ENCODE measurements at regions not wholly inside any gene's neighbourhood (a gene's known extent, or its start where the extent isn't known, plus 50 kb on each side); places are given as distances from the start of the nearest gene placed in this dataset.

DNA sequence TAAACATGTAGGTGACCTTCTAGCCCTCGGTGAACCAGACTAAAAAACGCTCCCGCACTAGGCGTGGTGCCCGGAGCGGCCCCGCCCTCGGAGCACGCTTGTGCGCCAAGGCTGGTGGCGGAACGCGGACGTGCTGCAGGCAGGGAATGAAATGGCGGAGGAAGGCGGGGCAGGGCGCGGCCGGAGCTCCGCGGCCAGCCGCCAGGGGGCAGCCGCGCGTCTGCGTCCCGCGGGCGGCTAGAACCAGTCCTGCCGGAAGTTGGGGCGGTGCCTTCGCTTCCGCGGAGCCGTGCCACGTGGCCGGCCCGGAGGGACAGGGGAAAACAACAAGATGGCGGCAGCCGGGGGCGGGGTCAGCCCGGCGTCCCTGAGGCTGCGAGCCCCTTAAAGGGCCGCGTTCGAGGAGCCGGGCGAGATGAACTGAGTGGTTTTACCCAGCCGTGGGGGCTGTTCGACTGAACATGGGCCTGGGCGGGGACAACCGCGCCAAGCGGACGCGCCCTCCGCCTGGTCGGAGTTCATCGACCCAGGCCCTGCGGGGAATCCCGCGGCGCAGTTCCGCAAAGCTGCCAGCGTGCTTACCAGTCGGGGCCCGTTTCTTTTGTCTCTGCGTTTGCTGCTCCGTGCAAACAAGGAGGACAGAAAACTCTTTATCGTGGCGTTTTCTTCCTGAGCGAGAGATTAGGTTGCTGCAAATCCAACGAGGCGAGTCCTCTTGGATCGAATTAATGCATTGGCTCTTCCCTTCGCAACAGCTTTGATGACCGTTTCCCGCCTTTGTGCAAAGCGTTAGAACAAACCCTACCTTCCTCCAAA lies 90.9 kb upstream of the CHD2 start (continued):
- TF ChIP-seq NR1H2 (CRISPR knock-in tag; IDR thresholded peaks at IDR 0.05; ENCODE audit: borderline replicate concordance, low read depth) (0 out of 2 replicates have a peak, but pooled peaks have one; percentile 53), RARA (CRISPR knock-in tag; IDR thresholded peaks at IDR 0.05) (peak; percentile 53), RBM39 (IDR thresholded peaks at IDR 0.05; ENCODE audit: low read depth, low read length, poor library complexity, severe bottlenecking) (peak; percentile 87), ZNF776 (CRISPR knock-in tag; IDR thresholded peaks at IDR 0.05) (peak; percentile 75; the same call in 1 of the 2 replicates), ATF1 (CRISPR knock-in tag; IDR thresholded peaks at IDR 0.05) (no peak), GFI1 (CRISPR knock-in tag; IDR thresholded peaks at IDR 0.05; ENCODE audit: borderline replicate concordance) (no peak), ZMYM3 (CRISPR knock-in tag; IDR thresholded peaks at IDR 0.05) (no peak), TEAD3 (CRISPR knock-in tag; optimal IDR thresholded peaks at IDR 0.05; ENCODE audit: borderline replicate concordance) (peak; percentile 74), TBX3 (IDR thresholded peaks at IDR 0.05; ENCODE audit: borderline replicate concordance) (no peak), ZNF670 (CRISPR knock-in tag; IDR thresholded peaks at IDR 0.05; ENCODE audit: borderline replicate concordance) (peak; percentile 89; the same call in 1 of the 2 replicates), ZNF205 (CRISPR knock-in tag; IDR thresholded peaks at IDR 0.05) (peak; percentile 85), NRL (CRISPR knock-in tag; IDR thresholded peaks at IDR 0.05; ENCODE audit: borderline replicate concordance) (peak; percentile 74; the same call in 1 of the 2 replicates), ZBTB7A (CRISPR knock-in tag; IDR thresholded peaks at IDR 0.05) (peak; percentile 75), NFE2 (CRISPR knock-in tag; IDR thresholded peaks at IDR 0.05) (no peak), ZNF724P (CRISPR knock-in tag; IDR thresholded peaks at IDR 0.05; ENCODE audit: borderline replicate concordance) (peak; percentile 63; the same call in 1 of the 2 replicates), ZNF772 (CRISPR knock-in tag; IDR thresholded peaks at IDR 0.05) (peak; percentile 74; the same call in 1 of the 2 replicates), ZNF326 (CRISPR knock-in tag; IDR thresholded peaks at IDR 0.05; ENCODE audit: borderline replicate concordance) (no peak), TBL1XR1 (IDR thresholded peaks at IDR 0.05; ENCODE audit: borderline replicate concordance, low read length, partially characterized antibody) (no peak), KAT7 (CRISPR knock-in tag; IDR thresholded peaks at IDR 0.05; ENCODE audit: borderline replicate concordance) (peak; percentile 96), ZNF775 (CRISPR knock-in tag; IDR thresholded peaks at IDR 0.05; ENCODE audit: borderline replicate concordance) (no peak; the same call in 1 of the 2 replicates), ZNF777 (CRISPR knock-in tag; IDR thresholded peaks at IDR 0.05) (no peak), ZNF782 (CRISPR knock-in tag; IDR thresholded peaks at IDR 0.05; ENCODE audit: borderline replicate concordance) (peak; percentile 80; the same call in 1 of the 2 replicates), ZNF674 (CRISPR knock-in tag; IDR thresholded peaks at IDR 0.05; ENCODE audit: low read depth) (no peak), NKX3-1 (CRISPR knock-in tag; IDR thresholded peaks at IDR 0.05) (peak; percentile 57; the same call in 1 of the 2 replicates), HMG20A (CRISPR knock-in tag; IDR thresholded peaks at IDR 0.05; ENCODE audit: borderline replicate concordance) (0 out of 2 replicates have a peak, but pooled peaks have one; percentile 34), SPEN (CRISPR knock-in tag; IDR thresholded peaks at IDR 0.05; ENCODE audit: low read depth) (peak; percentile 97), FIP1L1 (IDR thresholded peaks at IDR 0.05; ENCODE audit: borderline replicate concordance, insufficient read depth, low read depth, low read length) (no peak), ARID2 (CRISPR knock-in tag; IDR thresholded peaks at IDR 0.05; ENCODE audit: borderline replicate concordance) (peak; percentile 90)
- TF ChIP-seq, protein P1, sequence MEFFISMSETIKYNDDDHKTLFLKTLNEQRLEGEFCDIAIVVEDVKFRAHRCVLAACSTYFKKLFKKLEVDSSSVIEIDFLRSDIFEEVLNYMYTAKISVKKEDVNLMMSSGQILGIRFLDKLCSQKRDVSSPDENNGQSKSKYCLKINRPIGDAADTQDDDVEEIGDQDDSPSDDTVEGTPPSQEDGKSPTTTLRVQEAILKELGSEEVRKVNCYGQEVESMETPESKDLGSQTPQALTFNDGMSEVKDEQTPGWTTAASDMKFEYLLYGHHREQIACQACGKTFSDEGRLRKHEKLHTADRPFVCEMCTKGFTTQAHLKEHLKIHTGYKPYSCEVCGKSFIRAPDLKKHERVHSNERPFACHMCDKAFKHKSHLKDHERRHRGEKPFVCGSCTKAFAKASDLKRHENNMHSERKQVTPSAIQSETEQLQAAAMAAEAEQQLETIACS (CRISPR knock-in tag; IDR thresholded peaks at IDR 0.05): peak; percentile 28; the same call in 1 of the 2 replicates
- TF ChIP-seq, protein P2, sequence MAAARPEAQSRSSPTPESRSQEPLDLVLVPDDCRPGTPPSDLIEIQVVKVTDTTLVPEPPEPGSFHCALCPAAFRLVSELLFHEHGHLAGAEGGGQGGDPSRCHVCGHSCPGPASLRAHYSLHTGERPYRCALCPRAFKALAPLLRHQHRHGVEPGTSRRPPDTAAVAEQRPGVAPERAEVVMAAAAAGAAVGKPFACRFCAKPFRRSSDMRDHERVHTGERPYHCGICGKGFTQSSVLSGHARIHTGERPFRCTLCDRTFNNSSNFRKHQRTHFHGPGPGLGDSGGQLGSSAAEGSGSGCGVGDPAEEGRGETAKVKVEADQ (CRISPR knock-in tag; IDR thresholded peaks at IDR 0.05; ENCODE audit: borderline replicate concordance): peak; percentile 93; the same call in 1 of the 2 replicates
